Naive thymus-derived CD4-positive, alpha-beta T cell (primary cell): ENCODE measurements at regions not wholly inside any gene's neighbourhood (a gene's known extent, or its start where the extent isn't known, plus 50 kb on each side); places are given as distances from the start of the nearest gene placed in this dataset.

Experiments
- ATAC-seq: fragments of 150-1000 bp; cut with Tn5 transposase; 2 replicates; pipeline ENCODE4 v1.10.0; 2021; ENCODE audit warnings: mild to moderate bottlenecking, moderate library complexity
- CTCF ChIA-PET: fragments of 350-600 bp; sonication (Branson Sonifier 250); formaldehyde crosslinking; loops from one replicate; lab custom pipeline; 2021; ENCODE audit warnings: antibody characterized with exemption; lab: Charles Lee
- POLR2A ChIA-PET: fragments of 350-600 bp; sonication (Branson Sonifier 250); formaldehyde crosslinking; loops from one replicate; lab custom pipeline; 2021; ENCODE audit warnings: antibody characterized with exemption, inconsistent platforms; lab: Charles Lee
- DNase-seq, 9 donors: peaks; one replicate each; pipeline versions ENCODE4 v3.0.0 to v3.0.0-alpha.2; 2020 to 2022; ENCODE audit warnings: mixed read lengths in 1 of 9
- H3K27ac ChIP-seq: one replicate; pipeline ENCODE4 v1.7.0; 2013; ENCODE audit warnings: mild to moderate bottlenecking, low read depth, low read length, moderate library complexity
- H3K27me3 ChIP-seq, 2 donors: one replicate each; pipeline ENCODE4 v1.7.0; 2013; ENCODE audit warnings: low read length in 2 of 2, mild to moderate bottlenecking in 2 of 2, moderate library complexity in 2 of 2; ENCODE audit not compliant: control insufficient read depth in 2 of 2, insufficient read depth in 2 of 2
- H3K36me3 ChIP-seq, 3 experiments: 1 replicate in 2 of 3; 2 replicates in 1 of 3; pipeline ENCODE4 v1.7.0; 2013; ENCODE audit warnings: low read length in 3 of 3, mild to moderate bottlenecking in 3 of 3, moderate library complexity in 1 of 3; ENCODE audit not compliant: insufficient read depth in 3 of 3, control insufficient read depth in 2 of 3
- H3K4me1 ChIP-seq, 2 donors: one replicate each; pipeline ENCODE4 v1.7.0; 2013; ENCODE audit warnings: low read length in 2 of 2, mild to moderate bottlenecking in 2 of 2, moderate library complexity in 1 of 2; ENCODE audit not compliant: control insufficient read depth in 2 of 2, insufficient read depth in 2 of 2
- H3K4me3 ChIP-seq: 2 replicates; pipeline ENCODE4 v1.7.0; 2013; ENCODE audit warnings: mild to moderate bottlenecking, low read length
- H3K9me3 ChIP-seq, 3 experiments: 1 replicate in 2 of 3; 2 replicates in 1 of 3; pipeline ENCODE4 v1.7.0; 2013; ENCODE audit warnings: low read length in 3 of 3; ENCODE audit not compliant: control insufficient read depth in 2 of 3
- H3K27ac Mint-ChIP-seq, 9 donors: one replicate each; pipeline ENCODE4 v1.8.0; 2020 to 2022; ENCODE audit warnings: mixed read lengths in 9 of 9, mild to moderate bottlenecking in 8 of 9, moderate library complexity in 5 of 9, inconsistent platforms in 2 of 9
- H3K27me3 Mint-ChIP-seq, 5 donors: one replicate each; pipeline ENCODE4 v1.8.0; 2021 to 2022; ENCODE audit warnings: mixed read lengths in 5 of 5, mild to moderate bottlenecking in 1 of 5
- H3K36me3 Mint-ChIP-seq, 5 donors: one replicate each; pipeline ENCODE4 v1.8.0; 2020 to 2022; ENCODE audit warnings: mixed read lengths in 5 of 5, mild to moderate bottlenecking in 3 of 5, inconsistent platforms in 1 of 5
- H3K4me1 Mint-ChIP-seq, 7 donors: one replicate each; pipeline ENCODE4 v1.8.0; 2020 to 2022; ENCODE audit warnings: mixed read lengths in 7 of 7, mild to moderate bottlenecking in 3 of 7, inconsistent platforms in 1 of 7
- H3K4me3 Mint-ChIP-seq, 10 donors: one replicate each; pipeline ENCODE4 v1.8.0; 2020 to 2022; ENCODE audit warnings: mild to moderate bottlenecking in 10 of 10, mixed read lengths in 10 of 10, moderate library complexity in 6 of 10, inconsistent platforms in 2 of 10
- H3K9me3 Mint-ChIP-seq, 11 donors: one replicate each; pipeline ENCODE4 v1.8.0; 2020 to 2022; ENCODE audit warnings: mixed read lengths in 11 of 11, mild to moderate bottlenecking in 4 of 11, inconsistent platforms in 1 of 11, moderate library complexity in 1 of 11
- intact Hi-C, 2 donors: fragments of 100-400 bp; cut with micrococcal nuclease; formaldehyde crosslinking; loops; one replicate each; pipeline ENCODE4 v1.15.1; 2023

DNA sequence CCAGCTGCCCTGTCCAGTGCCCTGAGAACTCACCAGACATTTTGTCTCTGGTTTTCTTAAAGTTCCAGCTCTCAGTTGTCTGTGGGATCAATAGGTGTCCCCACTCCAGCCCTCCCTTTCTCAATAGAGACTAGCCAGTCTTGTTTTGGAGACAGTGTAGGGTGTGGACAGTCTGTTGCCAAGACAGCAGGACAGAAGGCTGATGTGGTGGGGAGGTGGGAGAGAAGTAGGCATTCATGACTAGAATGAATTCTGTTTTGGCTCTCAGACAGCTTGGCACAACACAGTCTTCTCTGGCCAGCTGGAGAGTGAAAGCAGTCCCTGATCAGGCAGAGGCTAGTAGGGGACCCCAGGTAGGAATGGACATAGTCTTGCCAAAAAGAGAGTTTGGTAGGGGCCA lies 467.0 kb upstream of the PODXL start:
- DNase-seq (no peak), ATAC-seq (no peak)
- ChIA-PET CTCF (no interaction called here), POLR2A (no interaction called here)
- H3K36me3 ChIP-seq, result no peaks in the 10 kb centered on the region
- H3K4me3 ChIP-seq, result no peak overlapping the region
- Mint-ChIP-seq H3K27me3 (peaks cover 0 to 27% (median 7%) of the 10 kb centered on the region in 5 donors), H3K4me3 (no peak overlapping the region), H3K27ac (no peak overlapping the region), H3K4me1 (no peaks in the 10 kb centered on the region), H3K36me3 (no peaks in the 10 kb centered on the region), H3K9me3 (peaks cover 0 to 11% (median 2%) of the 10 kb centered on the region in 11 donors)
- H3K4me1 ChIP-seq, result no peaks in the 10 kb centered on the region
- H3K27ac ChIP-seq, result no peak overlapping the region
- H3K27me3 ChIP-seq, result no peaks in the 10 kb centered on the region
- no peaks in the 10 kb centered on the region for H3K9me3 ChIP-seq
- intact Hi-C loops, result no loop called here

DNA sequence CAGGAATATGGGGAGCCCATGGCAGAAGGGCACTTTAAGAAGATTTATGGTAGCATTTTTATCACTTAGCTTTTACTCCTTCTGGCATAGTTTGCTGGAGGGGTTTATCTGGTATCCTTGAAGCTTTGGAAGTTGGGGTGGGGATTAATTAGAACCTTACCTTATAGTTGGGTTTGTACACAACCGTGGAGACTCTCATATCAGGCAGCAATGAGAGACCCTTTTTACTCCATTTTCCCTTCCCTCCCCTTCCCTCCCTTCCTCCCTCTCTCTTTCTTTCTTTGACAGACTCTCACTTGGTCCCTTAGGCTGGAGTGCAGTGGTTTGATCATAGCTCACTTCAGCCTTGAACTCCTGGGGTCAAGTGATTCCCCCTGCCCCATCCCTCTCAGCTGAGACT lies 465.8 kb upstream of the PODXL start:
- Mint-ChIP-seq H3K27ac (no peak overlapping the region), H3K27me3 (peaks cover 0 to 17% (median 7%) of the 10 kb centered on the region in 5 donors), H3K4me3 (no peak overlapping the region), H3K9me3 (peaks cover 0 to 17% (median 4%) of the 10 kb centered on the region in 11 donors), H3K36me3 (no peaks in the 10 kb centered on the region), H3K4me1 (no peaks in the 10 kb centered on the region)
- POLR2A ChIA-PET, result no interaction called here
- intact Hi-C loops, result no loop called here
- Histone ChIP-seq H3K9me3 (no peaks in the 10 kb centered on the region), H3K27me3 (no peaks in the 10 kb centered on the region), H3K27ac (no peak overlapping the region), H3K36me3 (no peaks in the 10 kb centered on the region), H3K4me3 (no peak overlapping the region), H3K4me1 (no peaks in the 10 kb centered on the region)
- no peak for ATAC-seq
- CTCF ChIA-PET, result no interaction called here
- no peak for DNase-seq

DNA sequence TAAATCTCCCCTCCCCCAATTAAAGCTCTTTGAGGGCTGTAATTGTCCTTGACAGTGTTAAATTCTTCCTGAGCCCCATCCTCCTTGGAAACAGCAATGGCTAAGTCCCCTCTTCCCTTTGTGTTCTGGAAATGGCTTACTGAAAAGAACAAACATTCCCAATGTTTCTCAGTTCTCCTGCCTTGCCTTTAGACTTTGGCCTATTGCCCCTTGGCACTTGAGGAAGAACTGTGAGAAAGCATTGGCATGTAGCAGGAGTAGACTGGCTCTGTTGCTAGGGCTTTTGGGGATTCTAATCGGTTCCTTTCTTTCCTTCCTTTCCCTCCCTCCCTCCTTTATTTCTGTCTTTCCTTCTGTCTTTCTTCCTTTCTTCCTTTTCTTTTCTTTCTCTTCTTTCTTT lies 463.3 kb upstream of the PODXL start:
- peaks cover 0 to 23% (median 8%) of the 10 kb centered on the region in 5 donors for H3K27me3 Mint-ChIP-seq
- intact Hi-C loops, result no loop called here
- ChIA-PET POLR2A (no interaction called here), CTCF (no interaction called here)
- H3K27ac ChIP-seq, result no peak overlapping the region
- DNase-seq (no peak), ATAC-seq (no peak)
- peaks cover 0 to 4% (median 0%) of the 10 kb centered on the region in 5 donors for H3K36me3 Mint-ChIP-seq
- H3K4me1 Mint-ChIP-seq, result no peaks in the 10 kb centered on the region
- no peaks in the 10 kb centered on the region for H3K27me3 ChIP-seq
- H3K9me3 Mint-ChIP-seq, result peaks cover 0 to 30% (median 4%) of the 10 kb centered on the region in 11 donors
- H3K27ac Mint-ChIP-seq, result no peak overlapping the region
- H3K4me1 ChIP-seq, result no peaks in the 10 kb centered on the region
- H3K4me3 ChIP-seq, result no peak overlapping the region
- no peak overlapping the region for H3K4me3 Mint-ChIP-seq
- no peaks in the 10 kb centered on the region for H3K36me3 ChIP-seq
- no peaks in the 10 kb centered on the region for H3K9me3 ChIP-seq

DNA sequence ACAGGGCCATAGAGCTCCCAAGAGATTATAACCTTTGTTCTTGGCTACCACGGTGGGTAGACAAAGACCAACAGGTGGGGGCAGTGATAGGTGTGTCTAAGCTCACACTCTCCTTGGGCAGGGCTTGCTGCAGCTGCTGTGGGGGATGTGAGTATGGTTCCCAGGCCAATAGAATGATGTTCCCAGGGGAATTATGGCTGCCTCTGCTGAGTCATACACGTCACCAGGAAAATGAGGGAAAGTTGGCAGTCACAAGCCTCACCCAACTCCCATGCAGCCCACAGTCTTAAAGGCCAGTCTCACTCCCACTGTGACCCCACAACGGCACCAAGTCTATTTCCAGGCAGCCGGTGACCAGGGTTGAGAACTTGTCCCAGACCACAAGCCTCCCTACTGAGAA lies 453.4 kb upstream of the PODXL start:
- H3K4me1 Mint-ChIP-seq, result peaks cover 0 to 1% (median 0%) of the 10 kb centered on the region in 7 donors
- no peak overlapping the region for H3K4me3 ChIP-seq
- H3K9me3 ChIP-seq, result no peaks in the 10 kb centered on the region
- H3K27me3 ChIP-seq, result no peaks in the 10 kb centered on the region
- ATAC-seq, result no peak
- no peaks in the 10 kb centered on the region for H3K36me3 ChIP-seq
- H3K9me3 Mint-ChIP-seq, result peaks cover 2 to 43% (median 15%) of the 10 kb centered on the region in 11 donors
- H3K27me3 Mint-ChIP-seq, result peaks cover 0 to 10% (median 8%) of the 10 kb centered on the region in 5 donors
- H3K27ac ChIP-seq, result no peak overlapping the region
- no peaks in the 10 kb centered on the region for H3K4me1 ChIP-seq
- intact Hi-C loops, result no loop called here
- POLR2A ChIA-PET, result no interaction called here
- CTCF ChIA-PET, result no interaction called here
- H3K4me3 Mint-ChIP-seq, result no peak overlapping the region
- H3K36me3 Mint-ChIP-seq, result peaks cover 0 to 6% (median 0%) of the 10 kb centered on the region in 5 donors
- no peak for DNase-seq
- no peak overlapping the region for H3K27ac Mint-ChIP-seq

DNA sequence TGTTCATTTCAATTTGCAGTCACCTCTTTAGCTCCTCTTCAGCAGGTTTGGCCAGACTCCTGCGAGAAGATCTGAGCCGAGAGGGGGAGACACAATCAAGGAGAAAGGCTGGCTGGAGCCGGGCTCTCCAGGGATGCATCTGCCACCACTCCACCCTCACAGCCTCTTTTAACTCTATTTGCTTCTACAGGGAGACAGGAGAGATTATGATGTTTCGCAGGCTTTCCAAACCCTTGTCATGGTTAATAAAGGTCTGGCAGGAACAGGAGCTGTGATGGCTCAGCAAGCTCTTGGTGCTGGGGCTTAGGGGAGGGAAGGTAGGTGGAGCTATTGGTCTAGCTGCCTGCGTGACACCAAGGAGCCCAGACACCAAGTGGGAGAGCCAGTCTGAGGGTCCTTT lies 448.1 kb upstream of the PODXL start:
- CTCF ChIA-PET, result no interaction called here
- Mint-ChIP-seq H3K9me3 (peaks cover 0 to 24% (median 7%) of the 10 kb centered on the region in 11 donors), H3K27ac (no peak overlapping the region), H3K27me3 (peaks cover 0 to 8% (median 0%) of the 10 kb centered on the region in 5 donors), H3K4me3 (no peak overlapping the region), H3K36me3 (peaks cover 0 to 6% (median 0%) of the 10 kb centered on the region in 5 donors), H3K4me1 (peaks cover 0 to 2% (median 0%) of the 10 kb centered on the region in 7 donors)
- ATAC-seq, result no peak
- no peak overlapping the region for H3K27ac ChIP-seq
- no peaks in the 10 kb centered on the region for H3K36me3 ChIP-seq
- no peaks in the 10 kb centered on the region for H3K4me1 ChIP-seq
- intact Hi-C loops, result no loop called here
- H3K9me3 ChIP-seq, result no peaks in the 10 kb centered on the region
- POLR2A ChIA-PET, result no interaction called here
- H3K4me3 ChIP-seq, result no peak overlapping the region
- no peak for DNase-seq
- H3K27me3 ChIP-seq, result no peaks in the 10 kb centered on the region

DNA sequence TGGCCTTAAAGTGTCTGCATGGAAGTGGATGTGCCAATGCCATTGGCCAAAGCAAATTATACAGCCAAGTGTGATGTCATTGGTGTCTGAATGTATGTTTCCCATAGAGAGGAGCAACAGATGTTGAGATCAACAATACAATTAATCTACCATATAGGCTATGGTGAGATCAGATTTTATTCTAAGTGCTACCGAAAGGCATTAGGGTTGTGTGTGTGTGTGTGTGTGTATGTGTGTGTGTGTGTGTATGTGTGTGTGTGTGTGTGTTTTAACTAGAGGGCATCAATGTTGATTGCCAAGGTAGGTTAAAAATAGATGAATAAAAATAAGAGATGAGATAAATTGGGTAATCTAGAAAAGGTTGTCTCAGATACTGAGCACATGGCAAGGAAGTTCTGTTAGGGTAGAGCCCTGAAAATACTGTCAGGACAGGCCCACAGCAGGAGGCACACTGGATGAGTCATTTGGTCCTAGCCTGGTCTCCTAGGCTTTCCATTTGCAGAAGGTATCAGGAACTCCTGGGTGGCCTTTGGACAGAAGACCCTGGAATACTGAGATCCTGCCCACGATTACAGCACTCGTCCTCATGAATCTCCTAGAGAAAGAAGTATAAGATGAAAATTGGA lies 446.0 kb upstream of the PODXL start:
- Histone ChIP-seq H3K4me3 (no peak overlapping the region), H3K27ac (no peak overlapping the region), H3K4me1 (no peaks in the 10 kb centered on the region), H3K36me3 (no peaks in the 10 kb centered on the region), H3K9me3 (no peaks in the 10 kb centered on the region), H3K27me3 (no peaks in the 10 kb centered on the region)
- Mint-ChIP-seq H3K4me3 (no peak overlapping the region), H3K4me1 (peaks cover 0 to 2% (median 0%) of the 10 kb centered on the region in 7 donors), H3K36me3 (no peaks in the 10 kb centered on the region), H3K27me3 (peaks cover 0 to under 1% (median 0%) of the 10 kb centered on the region in 5 donors), H3K9me3 (peaks cover 0 to 3% (median 0%) of the 10 kb centered on the region in 11 donors), H3K27ac (no peak overlapping the region)
- POLR2A ChIA-PET, result no interaction called here
- intact Hi-C loops, result no loop called here
- DNase-seq (no peak), ATAC-seq (no peak)
- CTCF ChIA-PET, result no interaction called here

DNA sequence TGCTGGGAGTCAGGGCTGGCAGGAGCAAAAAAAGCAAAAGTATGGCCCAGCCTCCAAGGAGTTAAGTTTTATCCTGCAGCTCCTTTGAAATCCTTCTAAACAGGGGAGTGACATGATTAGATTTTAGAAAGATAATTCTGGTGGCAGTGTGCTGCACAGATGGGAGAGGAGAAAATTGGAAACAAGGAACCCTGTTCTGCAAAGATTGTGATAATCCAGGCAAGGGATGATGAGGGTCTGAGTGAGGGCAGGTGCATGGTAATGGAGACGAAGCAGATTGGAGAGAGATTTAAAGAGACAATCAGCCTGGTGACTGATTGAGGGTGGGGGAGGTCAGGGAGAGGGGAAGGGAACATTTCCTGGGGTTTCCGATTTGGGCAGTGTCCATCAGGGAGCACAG lies 444.7 kb upstream of the PODXL start:
- H3K27me3 ChIP-seq, result no peaks in the 10 kb centered on the region
- CTCF ChIA-PET, result no interaction called here
- H3K4me3 Mint-ChIP-seq, result no peak overlapping the region

More for the DNA sequence above, 444.7 kb upstream of the PODXL start:
- Mint-ChIP-seq H3K9me3 (no peaks in the 10 kb centered on the region), H3K36me3 (no peaks in the 10 kb centered on the region), H3K4me1 (peaks cover 0 to 2% (median 0%) of the 10 kb centered on the region in 7 donors), H3K27me3 (no peaks in the 10 kb centered on the region), H3K27ac (no peak overlapping the region)
- no peak overlapping the region for H3K4me3 ChIP-seq
- intact Hi-C loops, result no loop called here
- H3K36me3 ChIP-seq, result no peaks in the 10 kb centered on the region
- POLR2A ChIA-PET, result no interaction called here
- H3K9me3 ChIP-seq, result no peaks in the 10 kb centered on the region
- H3K4me1 ChIP-seq, result no peaks in the 10 kb centered on the region
- DNase-seq (no peak), ATAC-seq (no peak)
- no peak overlapping the region for H3K27ac ChIP-seq
